Endodermal cell (in vitro differentiated cells): ENCODE measurements at regions not wholly inside any gene's neighbourhood (a gene's known extent, or its start where the extent isn't known, plus 50 kb on each side); places are given as distances from the start of the nearest gene placed in this dataset.
A peak's percentile ranks its signal among the peaks of the same experiment; 100 is the strongest.

ENCODE experiments used
- DNase-seq: peaks from one replicate; pipeline ENCODE4 v3.0.0-alpha.2; 2017
- H3K27ac ChIP-seq: 2 replicates; pipeline ENCODE4 v1.5.1; 2013; ENCODE audit warnings: mild to moderate bottlenecking, low read depth, low read length, moderate library complexity
- H3K27me3 ChIP-seq: 2 replicates; pipeline ENCODE4 v1.6.1; 2013; ENCODE audit warnings: mild to moderate bottlenecking, low read length, moderate library complexity; ENCODE audit not compliant: insufficient read depth, control insufficient read depth, poor library complexity, severe bottlenecking
- H3K36me3 ChIP-seq: 2 replicates; pipeline ENCODE4 v1.7.0; 2013; ENCODE audit warnings: mild to moderate bottlenecking, low read length, moderate library complexity; ENCODE audit not compliant: control insufficient read depth, insufficient read depth
- H3K4me1 ChIP-seq: one replicate; pipeline ENCODE4 v1.7.0; 2013; ENCODE audit warnings: low read length; ENCODE audit not compliant: control insufficient read depth, insufficient read depth
- H3K4me3 ChIP-seq: 2 replicates; pipeline ENCODE4 v1.5.1; 2013; ENCODE audit warnings: mild to moderate bottlenecking, low read length, moderate library complexity
- H3K9ac ChIP-seq: 2 replicates; pipeline ENCODE4 v1.6.1; 2013; ENCODE audit warnings: mild to moderate bottlenecking, low read length, moderate library complexity; ENCODE audit not compliant: poor library complexity, severe bottlenecking; ENCODE audit errors: extremely low read depth
- H3K9me3 ChIP-seq: 2 replicates; pipeline ENCODE4 v1.6.1; 2013; ENCODE audit warnings: mild to moderate bottlenecking, low read length, moderate library complexity; ENCODE audit not compliant: control insufficient read depth
- H3K27ac Mint-ChIP-seq: 2 replicates; pipeline ENCODE4 v1.8.0; 2020; ENCODE audit warnings: mixed read lengths
- H3K27me3 Mint-ChIP-seq: 2 replicates; pipeline ENCODE4 v1.8.0; 2021; ENCODE audit warnings: mild to moderate bottlenecking, mixed read lengths; ENCODE audit not compliant: insufficient read depth
- H3K36me3 Mint-ChIP-seq: 2 replicates; pipeline ENCODE4 v1.8.0; 2020; ENCODE audit warnings: low read depth, mixed read lengths
- H3K4me1 Mint-ChIP-seq: 2 replicates; pipeline ENCODE4 v1.8.0; 2020; ENCODE audit warnings: mixed read lengths
- H3K4me3 Mint-ChIP-seq: 2 replicates; pipeline ENCODE4 v1.8.0; 2020; ENCODE audit warnings: mild to moderate bottlenecking, moderate library complexity, mixed read lengths
- H3K9me3 Mint-ChIP-seq: 2 replicates; pipeline ENCODE4 v1.8.0; 2020; ENCODE audit warnings: mild to moderate bottlenecking, mixed read lengths
- WGBS, 2 experiments: methylation state at CpG; one replicate each; pipeline versions ENCODE4 v1.1.5 to v1.1.7; 2013; ENCODE audit warnings: missing lambda C conversion rate in 2 of 2, mixed read lengths in 1 of 2; ENCODE audit not compliant: insufficient coverage in 1 of 2, insufficient read length in 1 of 2; 5-methylcytosine and 5-hydroxymethylcytosine counted together
- TF ChIP-seq, protein P1 (sequence below): fragments of 200-600 bp; sonication (generic); conservative IDR thresholded peaks from 2 replicates; pipeline ENCODE4 v1.5.0; 2021; ENCODE audit warnings: antibody characterized with exemption, mild to moderate bottlenecking

DNA sequence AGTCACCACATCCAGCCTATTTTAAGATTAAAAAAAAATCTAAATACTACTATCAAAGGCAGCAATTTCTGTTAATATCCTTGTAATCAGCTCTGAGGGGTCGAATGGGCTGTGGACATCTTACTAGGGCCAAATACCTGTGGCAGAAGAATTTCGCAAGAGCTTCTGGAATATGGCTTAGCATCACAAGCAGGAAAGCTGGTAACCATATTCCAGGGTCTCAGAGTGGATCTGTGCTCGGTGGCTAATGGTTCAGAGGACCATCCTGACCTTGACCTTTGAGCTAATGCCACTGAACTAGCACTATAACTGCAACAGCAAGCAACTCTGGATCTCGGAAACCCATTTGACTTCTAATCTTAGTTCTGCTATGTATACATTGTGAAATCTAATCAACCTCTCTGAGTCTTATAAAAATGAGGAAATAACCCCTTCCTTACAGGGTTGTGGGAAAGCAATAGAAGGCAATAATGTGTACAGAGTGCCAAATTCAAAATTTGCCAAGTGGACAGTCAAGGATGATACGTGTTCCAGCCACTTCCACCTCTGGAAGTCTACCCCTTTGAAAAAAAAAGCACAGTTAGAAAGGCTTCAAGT, 65.5 kb downstream of the CYP26A1 start:
- no peak for DNase-seq
- H3K4me1 Mint-ChIP-seq, result peaks cover 14% of the 10 kb centered on the region
- H3K9me3 ChIP-seq, result no peaks in the 10 kb centered on the region
- H3K36me3 Mint-ChIP-seq, result no peaks in the 10 kb centered on the region
- H3K9me3 Mint-ChIP-seq, result no peaks in the 10 kb centered on the region
- H3K27me3 ChIP-seq, result no peaks in the 10 kb centered on the region
- TF ChIP-seq, protein P1, sequence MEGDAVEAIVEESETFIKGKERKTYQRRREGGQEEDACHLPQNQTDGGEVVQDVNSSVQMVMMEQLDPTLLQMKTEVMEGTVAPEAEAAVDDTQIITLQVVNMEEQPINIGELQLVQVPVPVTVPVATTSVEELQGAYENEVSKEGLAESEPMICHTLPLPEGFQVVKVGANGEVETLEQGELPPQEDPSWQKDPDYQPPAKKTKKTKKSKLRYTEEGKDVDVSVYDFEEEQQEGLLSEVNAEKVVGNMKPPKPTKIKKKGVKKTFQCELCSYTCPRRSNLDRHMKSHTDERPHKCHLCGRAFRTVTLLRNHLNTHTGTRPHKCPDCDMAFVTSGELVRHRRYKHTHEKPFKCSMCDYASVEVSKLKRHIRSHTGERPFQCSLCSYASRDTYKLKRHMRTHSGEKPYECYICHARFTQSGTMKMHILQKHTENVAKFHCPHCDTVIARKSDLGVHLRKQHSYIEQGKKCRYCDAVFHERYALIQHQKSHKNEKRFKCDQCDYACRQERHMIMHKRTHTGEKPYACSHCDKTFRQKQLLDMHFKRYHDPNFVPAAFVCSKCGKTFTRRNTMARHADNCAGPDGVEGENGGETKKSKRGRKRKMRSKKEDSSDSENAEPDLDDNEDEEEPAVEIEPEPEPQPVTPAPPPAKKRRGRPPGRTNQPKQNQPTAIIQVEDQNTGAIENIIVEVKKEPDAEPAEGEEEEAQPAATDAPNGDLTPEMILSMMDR, result no peak
- no peak overlapping the region for H3K4me3 ChIP-seq
- no peaks in the 10 kb centered on the region for H3K27me3 Mint-ChIP-seq
- H3K27ac Mint-ChIP-seq, result no peak overlapping the region
- peaks cover 3% of the 10 kb centered on the region for H3K4me1 ChIP-seq
- no peak overlapping the region for H3K27ac ChIP-seq
- H3K4me3 Mint-ChIP-seq, result no peak overlapping the region
- H3K9ac ChIP-seq, result no peak overlapping the region
- WGBS, 2 experiments, result 77 to 78% methylated on average over 4 to 5 of the region's 5 CpGs
- no peaks in the 10 kb centered on the region for H3K36me3 ChIP-seq

DNA sequence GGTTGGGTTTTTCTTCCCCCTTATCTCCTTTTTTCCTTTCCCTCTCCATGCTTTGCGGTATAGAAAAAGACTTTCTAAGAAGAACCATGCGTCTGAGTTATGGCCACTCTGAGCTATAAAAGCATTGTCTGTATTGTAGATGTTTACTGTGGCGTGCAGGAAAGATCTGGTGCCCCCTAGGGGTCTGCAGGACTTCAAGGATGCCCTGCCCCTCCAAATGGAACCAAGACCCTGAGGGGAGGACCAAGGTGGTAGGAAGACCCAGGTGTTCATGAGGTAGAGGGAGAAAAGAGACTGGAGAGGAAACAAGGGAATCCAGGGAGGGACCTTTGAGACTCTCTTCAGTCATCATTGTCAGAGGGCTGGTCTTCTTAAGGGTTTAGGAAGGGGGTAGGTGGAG, 68.8 kb downstream of the CYP26A1 start:
- Mint-ChIP-seq H3K36me3 (no peaks in the 10 kb centered on the region), H3K4me1 (peaks cover 23% of the 10 kb centered on the region), H3K9me3 (peaks cover 4% of the 10 kb centered on the region), H3K27me3 (no peaks in the 10 kb centered on the region), H3K4me3 (no peak overlapping the region), H3K27ac (no peak overlapping the region)
- Histone ChIP-seq H3K4me1 (peaks cover 12% of the 10 kb centered on the region), H3K36me3 (no peaks in the 10 kb centered on the region), H3K9ac (no peak overlapping the region), H3K4me3 (no peak overlapping the region), H3K27ac (no peak overlapping the region), H3K9me3 (no peaks in the 10 kb centered on the region), H3K27me3 (no peaks in the 10 kb centered on the region)
- DNase-seq, result no peak
- 92 to 94% methylated on average over 2 to 3 of the region's 3 CpGs for whole genome bisulfite sequencing, 2 experiments
- TF ChIP-seq, protein P1, result peak; percentile 50

DNA sequence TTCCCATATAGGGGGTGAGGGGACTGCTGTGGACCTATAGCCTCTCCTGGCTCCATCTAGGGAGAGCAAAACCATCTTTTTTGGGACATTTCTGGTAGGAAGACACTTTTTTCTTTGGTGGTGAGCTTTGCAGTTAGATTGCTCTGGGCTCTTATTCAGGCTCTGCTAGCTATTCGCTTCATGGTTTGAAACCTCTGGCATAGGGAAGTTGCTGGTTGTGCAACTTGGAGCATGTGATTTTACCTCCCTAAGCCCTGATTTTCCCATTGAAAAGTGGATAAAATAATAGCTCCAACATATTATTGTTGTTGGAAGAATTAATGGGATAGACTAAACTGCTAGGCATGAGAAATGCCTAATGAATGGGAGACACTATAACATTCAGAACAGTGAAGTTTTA, 69.6 kb downstream of the CYP26A1 start:
- no peak overlapping the region for H3K4me3 Mint-ChIP-seq

More for the DNA sequence above, 69.6 kb downstream of the CYP26A1 start:
- no peaks in the 10 kb centered on the region for H3K36me3 ChIP-seq
- no peaks in the 10 kb centered on the region for H3K36me3 Mint-ChIP-seq
- no peaks in the 10 kb centered on the region for H3K27me3 ChIP-seq
- TF ChIP-seq, protein P1, result no peak
- peaks cover 29% of the 10 kb centered on the region for H3K4me1 Mint-ChIP-seq
- no peak for DNase-seq
- no peaks in the 10 kb centered on the region for H3K9me3 ChIP-seq
- H3K27ac Mint-ChIP-seq, result no peak overlapping the region
- WGBS, 2 experiments, result 100% methylated on average over 1 of the region's 1 CpG
- H3K27ac ChIP-seq, result no peak overlapping the region
- no peak overlapping the region for H3K4me3 ChIP-seq
- H3K4me1 ChIP-seq, result peaks cover 12% of the 10 kb centered on the region
- peaks cover 5% of the 10 kb centered on the region for H3K9me3 Mint-ChIP-seq
- H3K9ac ChIP-seq, result no peak overlapping the region
- H3K27me3 Mint-ChIP-seq, result no peaks in the 10 kb centered on the region
